Stimulated activated naive CD8-positive, alpha-beta T cell treated with anti-CD3 and anti-CD28 coated beads, Interleukin-15, Interleukin-2, amounts not matched to agents 100 ng/mL and 50 ng/mL, for 24 hours (primary cell): ENCODE measurements at regions not wholly inside any gene's neighbourhood (a gene's known extent, or its start where the extent isn't known, plus 50 kb on each side); places are given as distances from the start of the nearest gene placed in this dataset.
A peak's percentile ranks its signal among the peaks of the same experiment; 100 is the strongest.
"Not testable (repeated sequence)": the region's sequence is repeated elsewhere in the genome, so short reads cannot be mapped to it uniquely, and the experiment has no call there.

Source experiments
- H3K27ac Mint-ChIP-seq: one replicate; pipeline ENCODE4 v1.8.0; 2021; ENCODE audit warnings: mild to moderate bottlenecking, mixed read lengths
- H3K27me3 Mint-ChIP-seq: one replicate; pipeline ENCODE4 v1.8.0; 2021; ENCODE audit warnings: mixed read lengths
- H3K36me3 Mint-ChIP-seq: one replicate; pipeline ENCODE4 v1.8.0; 2021; ENCODE audit warnings: low read depth, mixed read lengths
- H3K4me1 Mint-ChIP-seq: one replicate; pipeline ENCODE4 v1.8.0; 2021; ENCODE audit warnings: low read depth, mixed read lengths
- H3K4me3 Mint-ChIP-seq: one replicate; pipeline ENCODE4 v1.8.0; 2021; ENCODE audit warnings: mild to moderate bottlenecking, mixed read lengths
- H3K9me3 Mint-ChIP-seq: one replicate; pipeline ENCODE4 v1.8.0; 2021; ENCODE audit warnings: mixed read lengths

- peaks cover 21% of the 10 kb centered on the region for H3K36me3 Mint-ChIP-seq
- peaks cover 5% of the 10 kb centered on the region for H3K9me3 Mint-ChIP-seq
- no peak overlapping the region for H3K27ac Mint-ChIP-seq
- H3K27me3 Mint-ChIP-seq = no peaks in the 10 kb centered on the region
- H3K4me3 Mint-ChIP-seq = no peak overlapping the region
- H3K4me1 Mint-ChIP-seq = peaks cover 40% of the 10 kb centered on the region
These were observed 388.9 kb downstream of the ZEB2 start for GRCh38 chr2:144131042-144131441.

- H3K36me3 Mint-ChIP-seq = peaks cover 22% of the 10 kb centered on the region
- no peak overlapping the region for H3K4me3 Mint-ChIP-seq
- peaks cover 40% of the 10 kb centered on the region for H3K4me1 Mint-ChIP-seq
- no peaks in the 10 kb centered on the region for H3K27me3 Mint-ChIP-seq
- H3K9me3 Mint-ChIP-seq = peaks cover 5% of the 10 kb centered on the region
- no peak overlapping the region for H3K27ac Mint-ChIP-seq
These were observed 389.4 kb downstream of the ZEB2 start for GRCh38 chr2:144130551-144130950.

- H3K9me3 Mint-ChIP-seq = peaks cover 5% of the 10 kb centered on the region
- H3K27me3 Mint-ChIP-seq = no peaks in the 10 kb centered on the region
- peaks cover 28% of the 10 kb centered on the region for H3K36me3 Mint-ChIP-seq
- no peak overlapping the region for H3K4me3 Mint-ChIP-seq
- peaks cover 40% of the 10 kb centered on the region for H3K4me1 Mint-ChIP-seq
- no peak overlapping the region for H3K27ac Mint-ChIP-seq
These were observed 391.7 kb downstream of the ZEB2 start for GRCh38 chr2:144128130-144128746.

- Mint-ChIP-seq H3K27me3 (no peaks in the 10 kb centered on the region), H3K4me3 (no peak overlapping the region), H3K4me1 (peaks cover 40% of the 10 kb centered on the region), H3K27ac (peak overlapping the region; percentile 75), H3K36me3 (peaks cover 28% of the 10 kb centered on the region), H3K9me3 (peaks cover 5% of the 10 kb centered on the region)
These were observed 392.2 kb downstream of the ZEB2 start for GRCh38 chr2:144127693-144128092.

GRCh38 chr2:144126302-144126701, 393.6 kb downstream of the ZEB2 start:
- no peak overlapping the region for H3K27ac Mint-ChIP-seq
- peaks cover 38% of the 10 kb centered on the region for H3K4me1 Mint-ChIP-seq
- no peak overlapping the region for H3K4me3 Mint-ChIP-seq
- no peaks in the 10 kb centered on the region for H3K27me3 Mint-ChIP-seq
- peaks cover 3% of the 10 kb centered on the region for H3K9me3 Mint-ChIP-seq
- peaks cover 28% of the 10 kb centered on the region for H3K36me3 Mint-ChIP-seq

GRCh38 chr2:144125751-144126150, 394.2 kb downstream of the ZEB2 start:
- peaks cover 34% of the 10 kb centered on the region for H3K4me1 Mint-ChIP-seq
- H3K27ac Mint-ChIP-seq = no peak overlapping the region
- no peaks in the 10 kb centered on the region for H3K27me3 Mint-ChIP-seq
- H3K4me3 Mint-ChIP-seq = no peak overlapping the region
- H3K36me3 Mint-ChIP-seq = peaks cover 24% of the 10 kb centered on the region
- no peaks in the 10 kb centered on the region for H3K9me3 Mint-ChIP-seq

- H3K9me3 Mint-ChIP-seq = no peaks in the 10 kb centered on the region
- H3K4me1 Mint-ChIP-seq = peaks cover 25% of the 10 kb centered on the region
- no peaks in the 10 kb centered on the region for H3K27me3 Mint-ChIP-seq
- H3K4me3 Mint-ChIP-seq = no peak overlapping the region
- H3K27ac Mint-ChIP-seq = no peak overlapping the region
- H3K36me3 Mint-ChIP-seq = peaks cover 24% of the 10 kb centered on the region
These were observed 395.0 kb downstream of the ZEB2 start for GRCh38 chr2:144124882-144125281.

GRCh38 chr2:144120487-144120886, 399.4 kb downstream of the ZEB2 start:
- Mint-ChIP-seq H3K27me3 (no peaks in the 10 kb centered on the region), H3K4me3 (no peak overlapping the region), H3K9me3 (no peaks in the 10 kb centered on the region), H3K36me3 (peaks cover 21% of the 10 kb centered on the region), H3K27ac (no peak overlapping the region), H3K4me1 (peaks cover 13% of the 10 kb centered on the region)

- Mint-ChIP-seq H3K4me1 (peaks cover 30% of the 10 kb centered on the region), H3K9me3 (no peaks in the 10 kb centered on the region), H3K27ac (peak overlapping the region; percentile 1), H3K36me3 (peaks cover 19% of the 10 kb centered on the region), H3K4me3 (no peak overlapping the region), H3K27me3 (no peaks in the 10 kb centered on the region)
These were observed 402.8 kb downstream of the ZEB2 start for GRCh38 chr2:144117086-144117485.

- H3K4me1 Mint-ChIP-seq = peaks cover 30% of the 10 kb centered on the region
- H3K27me3 Mint-ChIP-seq = no peaks in the 10 kb centered on the region
- no peak overlapping the region for H3K27ac Mint-ChIP-seq
- no peaks in the 10 kb centered on the region for H3K9me3 Mint-ChIP-seq
- H3K4me3 Mint-ChIP-seq = no peak overlapping the region
- H3K36me3 Mint-ChIP-seq = peaks cover 19% of the 10 kb centered on the region
These were observed 404.1 kb downstream of the ZEB2 start for GRCh38 chr2:144115739-144116291.

GRCh38 chr2:144114760-144115159, 405.2 kb downstream of the ZEB2 start:
- H3K27me3 Mint-ChIP-seq = no peaks in the 10 kb centered on the region
- H3K9me3 Mint-ChIP-seq = no peaks in the 10 kb centered on the region
- peaks cover 19% of the 10 kb centered on the region for H3K36me3 Mint-ChIP-seq
- H3K4me1 Mint-ChIP-seq = peaks cover 30% of the 10 kb centered on the region
- H3K27ac Mint-ChIP-seq = no peak overlapping the region
- H3K4me3 Mint-ChIP-seq = no peak overlapping the region

- no peaks in the 10 kb centered on the region for H3K27me3 Mint-ChIP-seq
- H3K4me1 Mint-ChIP-seq = peaks cover 18% of the 10 kb centered on the region
- no peak overlapping the region for H3K27ac Mint-ChIP-seq
- H3K4me3 Mint-ChIP-seq = no peak overlapping the region
- H3K36me3 Mint-ChIP-seq = peaks cover 38% of the 10 kb centered on the region
- peaks cover 11% of the 10 kb centered on the region for H3K9me3 Mint-ChIP-seq
These were observed 408.5 kb downstream of the ZEB2 start for GRCh38 chr2:144111437-144111836.

- H3K9me3 Mint-ChIP-seq = peaks cover 21% of the 10 kb centered on the region
- H3K27ac Mint-ChIP-seq, H3K4me1 Mint-ChIP-seq, H3K27me3 Mint-ChIP-seq, H3K4me3 Mint-ChIP-seq: not testable (repeated sequence)
- H3K36me3 Mint-ChIP-seq = peaks cover 45% of the 10 kb centered on the region
These were observed 413.8 kb downstream of the ZEB2 start for GRCh38 chr2:144106104-144106503.

- Mint-ChIP-seq H3K27ac (no peak overlapping the region), H3K4me3 (no peak overlapping the region), H3K4me1 (peaks cover 19% of the 10 kb centered on the region), H3K9me3 (peaks cover 17% of the 10 kb centered on the region), H3K27me3 (no peaks in the 10 kb centered on the region), H3K36me3 (peaks cover 33% of the 10 kb centered on the region)
These were observed 417.5 kb downstream of the ZEB2 start for GRCh38 chr2:144102386-144102785.

- Mint-ChIP-seq H3K27me3 (no peaks in the 10 kb centered on the region), H3K36me3 (peaks cover 15% of the 10 kb centered on the region), H3K27ac (peak overlapping the region; percentile 10), H3K9me3 (peaks cover 3% of the 10 kb centered on the region), H3K4me1 (peaks cover 22% of the 10 kb centered on the region), H3K4me3 (no peak overlapping the region)
These were observed 420.0 kb downstream of the ZEB2 start for GRCh38 chr2:144099780-144100377.

- Mint-ChIP-seq H3K27me3 (no peaks in the 10 kb centered on the region), H3K4me1 (peaks cover 23% of the 10 kb centered on the region), H3K27ac (no peak overlapping the region), H3K9me3 (peaks cover 7% of the 10 kb centered on the region), H3K36me3 (peaks cover 17% of the 10 kb centered on the region), H3K4me3 (no peak overlapping the region)
These were observed 420.6 kb downstream of the ZEB2 start for GRCh38 chr2:144099340-144099739.
